ENCODE measurements at regions not wholly inside any gene's neighbourhood (a gene's known extent, or its start where the extent isn't known, plus 50 kb on each side); places are given as distances from the start of the nearest gene placed in this dataset.

GRCh38 chr9:90069085-90069484 is 464.3 kb downstream of the GADD45G start:
- no peak for TF ChIP-seq CTCF (IDR thresholded peaks at IDR 0.05)
- Histone ChIP-seq H3K4me3 (ENCODE audit: low read depth in 1 of 2, low read length in 1 of 2) (no peak overlapping the region), H3K27ac (no peak overlapping the region), H3K27me3 (peaks cover 25% of the 10 kb centered on the region), H3K4me1 (ENCODE audit: control insufficient read depth in 1 of 2, insufficient read depth in 1 of 2, low read depth in 1 of 2, low read length in 1 of 2) (no peaks in the 10 kb centered on the region), H3K36me3 (no peaks in the 10 kb centered on the region), H3K9me3 (no peaks in the 10 kb centered on the region)

- Histone ChIP-seq H3K4me1 (ENCODE audit: control insufficient read depth in 1 of 2, insufficient read depth in 1 of 2, low read depth in 1 of 2, low read length in 1 of 2) (no peaks in the 10 kb centered on the region), H3K27me3 (peaks cover 32% of the 10 kb centered on the region), H3K9me3 (no peaks in the 10 kb centered on the region), H3K4me3 (ENCODE audit: low read depth in 1 of 2, low read length in 1 of 2) (no peak overlapping the region), H3K36me3 (no peaks in the 10 kb centered on the region), H3K27ac (no peak overlapping the region)
- TF ChIP-seq CTCF (IDR thresholded peaks at IDR 0.05): no peak
Observed at GRCh38 chr9:90070056-90070455, 465.2 kb downstream of the GADD45G start.

DNA sequence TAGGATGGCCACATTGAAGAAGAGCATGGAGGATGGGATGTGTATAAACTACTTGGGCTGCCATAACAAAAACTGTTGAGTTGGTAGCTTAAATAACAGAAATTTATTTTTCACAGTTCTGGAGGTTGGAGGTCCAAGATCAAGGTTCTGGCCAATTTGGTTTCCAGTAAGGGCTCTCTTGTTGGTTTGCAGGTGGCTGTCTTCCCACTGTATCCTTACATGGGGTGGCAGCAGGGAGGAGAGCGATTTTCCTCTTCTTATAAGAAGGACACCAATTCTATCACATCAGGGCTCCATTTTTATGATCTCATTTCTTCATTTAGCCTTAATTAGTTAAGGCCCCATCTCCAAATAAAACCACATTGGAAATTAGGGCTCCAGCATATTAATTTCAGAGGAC is 465.7 kb downstream of the GADD45G start:
- TF ChIP-seq CTCF (IDR thresholded peaks at IDR 0.05): no peak
- H3K4me3 ChIP-seq (ENCODE audit: low read depth in 1 of 2, low read length in 1 of 2): no peak overlapping the region
- H3K36me3 ChIP-seq: no peaks in the 10 kb centered on the region
- no peaks in the 10 kb centered on the region for H3K9me3 ChIP-seq
- H3K27me3 ChIP-seq: peaks cover 36% of the 10 kb centered on the region
- H3K4me1 ChIP-seq (ENCODE audit: control insufficient read depth in 1 of 2, insufficient read depth in 1 of 2, low read depth in 1 of 2, low read length in 1 of 2): no peaks in the 10 kb centered on the region
- H3K27ac ChIP-seq: no peak overlapping the region

DNA sequence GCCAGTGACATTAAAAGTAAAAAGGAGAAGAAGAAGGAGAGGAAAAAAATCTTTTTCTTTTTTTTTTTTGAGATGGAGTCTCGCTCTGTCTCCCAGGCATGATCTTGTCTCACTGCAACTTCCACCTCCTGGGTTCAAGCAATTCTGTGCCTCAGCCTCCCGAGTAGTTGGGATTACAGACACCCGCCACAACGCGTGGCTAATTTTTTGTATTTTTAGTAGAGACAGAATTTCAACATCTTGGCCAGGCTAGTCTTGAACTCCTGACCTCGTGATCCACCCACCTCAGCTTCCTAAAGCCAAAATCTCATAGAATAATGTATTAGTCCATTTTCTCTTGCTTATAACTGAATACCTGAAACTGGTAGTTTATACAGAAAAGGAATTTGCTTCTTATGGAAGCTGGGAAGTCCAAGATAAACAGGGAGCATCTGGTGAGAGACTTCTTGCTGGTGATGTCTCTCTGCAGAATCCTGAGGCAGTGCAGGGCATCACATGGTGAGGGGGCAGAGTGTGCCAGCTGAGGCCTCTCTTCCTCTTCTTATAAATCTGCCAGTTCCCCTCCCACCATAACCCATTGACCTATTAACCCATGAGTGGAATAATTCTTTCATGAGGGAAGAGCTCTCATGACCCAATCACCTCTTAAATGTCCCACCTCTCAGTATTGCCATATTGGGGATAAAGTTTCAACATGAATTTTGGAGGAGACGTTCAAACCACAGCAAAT is 466.3 kb downstream of the GADD45G start:
- Histone ChIP-seq H3K36me3 (no peaks in the 10 kb centered on the region), H3K4me1 (ENCODE audit: control insufficient read depth in 1 of 2, insufficient read depth in 1 of 2, low read depth in 1 of 2, low read length in 1 of 2) (no peaks in the 10 kb centered on the region), H3K4me3 (ENCODE audit: low read depth in 1 of 2, low read length in 1 of 2) (no peak overlapping the region), H3K27ac (no peak overlapping the region), H3K27me3 (peaks cover 43% of the 10 kb centered on the region), H3K9me3 (no peaks in the 10 kb centered on the region)
- TF ChIP-seq CTCF (IDR thresholded peaks at IDR 0.05): no peak

DNA sequence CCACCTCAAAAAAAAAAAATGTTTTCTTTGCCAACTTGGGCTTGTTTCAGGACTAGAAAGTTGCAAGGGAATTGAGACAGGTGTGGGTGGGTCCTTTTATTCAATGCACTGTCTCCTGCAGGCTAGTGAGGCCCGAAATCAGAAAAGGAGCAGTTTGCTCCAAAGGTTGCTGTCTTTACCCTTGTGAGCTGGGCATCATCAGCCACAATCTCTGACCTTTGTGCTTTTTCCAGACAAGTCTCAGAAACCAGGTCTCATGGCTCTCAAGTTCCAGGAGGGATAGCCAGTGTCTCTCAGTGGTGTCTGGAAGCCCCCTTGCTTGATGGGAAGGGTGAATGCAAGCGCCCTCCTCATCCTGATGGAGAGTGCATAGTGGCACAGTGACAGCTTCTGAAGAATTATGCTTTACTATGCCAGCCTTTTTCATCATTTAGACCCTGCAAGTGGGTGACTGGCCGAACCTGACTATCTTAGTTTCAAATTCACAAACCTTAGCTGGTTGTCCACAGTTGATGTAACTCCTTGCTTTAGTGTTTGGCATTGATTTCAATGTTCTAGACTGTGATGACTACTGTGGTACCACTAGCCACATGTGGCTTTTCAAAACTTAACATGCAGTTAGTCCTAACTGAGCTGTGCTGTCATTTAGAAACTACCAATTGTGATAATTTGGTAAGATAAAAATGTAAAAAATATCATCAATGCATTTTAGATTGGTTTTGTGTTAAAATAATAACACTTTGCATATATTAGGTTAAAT is 468.6 kb downstream of the GADD45G start:
- no peak overlapping the region for H3K4me3 ChIP-seq (ENCODE audit: low read depth in 1 of 2, low read length in 1 of 2)
- H3K4me1 ChIP-seq (ENCODE audit: control insufficient read depth in 1 of 2, insufficient read depth in 1 of 2, low read depth in 1 of 2, low read length in 1 of 2): no peaks in the 10 kb centered on the region
- H3K27me3 ChIP-seq: peaks cover 64% of the 10 kb centered on the region
- H3K36me3 ChIP-seq: no peaks in the 10 kb centered on the region
- H3K27ac ChIP-seq: no peak overlapping the region
- no peak for TF ChIP-seq CTCF (IDR thresholded peaks at IDR 0.05)
- no peaks in the 10 kb centered on the region for H3K9me3 ChIP-seq

Data from neutrophil (primary cell).